ENCODE measurements at regions not wholly inside any gene's neighbourhood (a gene's known extent, or its start where the extent isn't known, plus 50 kb on each side); places are given as distances from the start of the nearest gene placed in this dataset.

GRCh38 chr14:28482251-28483040, 284.1 kb upstream of the FOXG1 start:
- Histone ChIP-seq H3K9me3 (no peaks in the 10 kb centered on the region), H3K4me1 (no peaks in the 10 kb centered on the region), H3K36me3 (no peaks in the 10 kb centered on the region), H3K4me3 (ENCODE audit: low read depth, low read length) (no peak overlapping the region), H3K27me3 (no peaks in the 10 kb centered on the region)
- no peak for TF ChIP-seq CTCF (IDR thresholded peaks at IDR 0.05; ENCODE audit: low read depth, low read length)
- DNase-seq: no peak

- no peaks in the 10 kb centered on the region for H3K4me1 ChIP-seq
- no peak overlapping the region for H3K4me3 ChIP-seq (ENCODE audit: low read depth, low read length)
- no peaks in the 10 kb centered on the region for H3K36me3 ChIP-seq
- H3K27me3 ChIP-seq: no peaks in the 10 kb centered on the region
- H3K9me3 ChIP-seq: no peaks in the 10 kb centered on the region
- TF ChIP-seq CTCF (IDR thresholded peaks at IDR 0.05; ENCODE audit: low read depth, low read length): no peak
- no peak for DNase-seq
Measured at GRCh38 chr14:28483506-28483905, 283.1 kb upstream of the FOXG1 start.

GRCh38 chr14:28488684-28489083, 277.9 kb upstream of the FOXG1 start:
- TF ChIP-seq CTCF (IDR thresholded peaks at IDR 0.05; ENCODE audit: low read depth, low read length): no peak
- no peaks in the 10 kb centered on the region for H3K4me1 ChIP-seq
- no peaks in the 10 kb centered on the region for H3K27me3 ChIP-seq
- H3K36me3 ChIP-seq: no peaks in the 10 kb centered on the region
- H3K9me3 ChIP-seq: no peaks in the 10 kb centered on the region
- no peak overlapping the region for H3K4me3 ChIP-seq (ENCODE audit: low read depth, low read length)
- DNase-seq: no peak

- no peak for DNase-seq
- Histone ChIP-seq H3K4me3 (ENCODE audit: low read depth, low read length) (no peak overlapping the region), H3K4me1 (no peaks in the 10 kb centered on the region), H3K9me3 (no peaks in the 10 kb centered on the region), H3K36me3 (no peaks in the 10 kb centered on the region), H3K27me3 (no peaks in the 10 kb centered on the region)
- no peak for TF ChIP-seq CTCF (IDR thresholded peaks at IDR 0.05; ENCODE audit: low read depth, low read length)
Measured at GRCh38 chr14:28493516-28493915, 273.1 kb upstream of the FOXG1 start.

- DNase-seq: no peak
- Histone ChIP-seq H3K4me1 (no peaks in the 10 kb centered on the region), H3K36me3 (no peaks in the 10 kb centered on the region), H3K9me3 (no peaks in the 10 kb centered on the region), H3K27me3 (no peaks in the 10 kb centered on the region), H3K4me3 (ENCODE audit: low read depth, low read length) (no peak overlapping the region)
- TF ChIP-seq CTCF (IDR thresholded peaks at IDR 0.05; ENCODE audit: low read depth, low read length): no peak
Measured at GRCh38 chr14:28494196-28494595, 272.4 kb upstream of the FOXG1 start.

- Histone ChIP-seq H3K9me3 (no peaks in the 10 kb centered on the region), H3K4me1 (no peaks in the 10 kb centered on the region), H3K36me3 (no peaks in the 10 kb centered on the region), H3K27me3 (no peaks in the 10 kb centered on the region), H3K4me3 (ENCODE audit: low read depth, low read length) (no peak overlapping the region)
- no peak for TF ChIP-seq CTCF (IDR thresholded peaks at IDR 0.05; ENCODE audit: low read depth, low read length)
- DNase-seq: no peak
Measured at GRCh38 chr14:28496364-28496763, 270.2 kb upstream of the FOXG1 start.
